IMR-90 (cell line): ENCODE measurements at regions not wholly inside any gene's neighbourhood (a gene's known extent, or its start where the extent isn't known, plus 50 kb on each side); places are given as distances from the start of the nearest gene placed in this dataset.

ENCODE experiments used
- ATAC-seq: fragments of 200-7000 bp; cut with Tn5 transposase; 2 replicates; pipeline ENCODE4 v1.9.1; 2020; ENCODE audit warnings: low read depth, mild to moderate bottlenecking, moderate library complexity
- BruUV-seq: library from RNA; stranded (reverse); fragments of 400-500 nt; replicated peaks from 2 replicates; lab custom pipeline; 2021; lab: Mats Ljungman, UMichigan
- CTCF ChIA-PET: fragments of 300-600 bp; formaldehyde crosslinking; extraction: SDS; loops from one replicate; lab custom pipeline; 2021; ENCODE audit warnings: antibody characterized with exemption; lab: Yijun Ruan, JAX
- POLR2A ChIA-PET: fragments of 300-600 bp; sonication (Branson Sonifier 250); formaldehyde crosslinking; loops from one replicate; lab custom pipeline; 2022; ENCODE audit warnings: antibody characterized with exemption; ENCODE audit not compliant: unreplicated experiment; lab: Charles Lee
- DNase-seq: peaks from one replicate; pipeline ENCODE4 v3.0.0; 2013
- H2AFZ ChIP-seq: replicated peaks from 2 replicates; pipeline ENCODE3; 2013; ENCODE audit warnings: low read length, mild to moderate bottlenecking; ENCODE audit not compliant: poor library complexity
- H2AK5ac ChIP-seq: 2 replicates; pipeline ENCODE4 v1.6.1; 2013; ENCODE audit warnings: low read depth, low read length, inconsistent platforms
- H2AK9ac ChIP-seq: replicated peaks from 2 replicates; pipeline ENCODE3; 2013; ENCODE audit warnings: mild to moderate bottlenecking, low read depth, low read length, moderate library complexity; ENCODE audit not compliant: poor library complexity
- H2BK120ac ChIP-seq: 2 replicates; pipeline ENCODE4 v1.6.1; 2013; ENCODE audit warnings: low read depth, low read length, inconsistent platforms
- H2BK15ac ChIP-seq: 3 replicates; pipeline ENCODE4 v1.6.1; 2013; ENCODE audit warnings: low read depth, low read length, inconsistent platforms
- H2BK20ac ChIP-seq: 2 replicates; pipeline ENCODE4 v1.6.1; 2013; ENCODE audit warnings: low read depth, mild to moderate bottlenecking, inconsistent platforms, low read length, moderate library complexity
- H2BK5ac ChIP-seq: 2 replicates; pipeline ENCODE4 v1.6.1; 2013; ENCODE audit warnings: mild to moderate bottlenecking, low read depth, low read length, inconsistent platforms; ENCODE audit not compliant: poor library complexity, severe bottlenecking
- H3K14ac ChIP-seq: replicated peaks from 2 replicates; pipeline ENCODE4 v1.6.1; 2013; ENCODE audit warnings: low read depth, low read length, inconsistent platforms
- H3K18ac ChIP-seq: 2 replicates; pipeline ENCODE4 v1.6.1; 2013; ENCODE audit warnings: low read depth, low read length, control low read depth
- H3K23ac ChIP-seq: 2 replicates; pipeline ENCODE4 v1.6.1; 2013; ENCODE audit warnings: low read depth, low read length, inconsistent platforms
- H3K27ac ChIP-seq: 2 replicates; pipeline ENCODE4 v1.5.1; 2013; ENCODE audit warnings: mild to moderate bottlenecking, control low read depth, low read length; ENCODE audit not compliant: insufficient read depth
- H3K27me3 ChIP-seq: 2 replicates; pipeline ENCODE4 v1.6.1; 2013; ENCODE audit warnings: low read length; ENCODE audit not compliant: control insufficient read depth, insufficient read depth
- H3K36me3 ChIP-seq: 2 replicates; pipeline ENCODE4 v1.6.1; 2013; ENCODE audit warnings: low read length, mixed read lengths; ENCODE audit not compliant: control insufficient read depth, insufficient read depth
- H3K4ac ChIP-seq: 2 replicates; pipeline ENCODE4 v1.6.1; 2013; ENCODE audit warnings: low read depth, low read length, inconsistent platforms
- H3K4me1 ChIP-seq: 2 replicates; pipeline ENCODE4 v1.6.1; 2013; ENCODE audit warnings: low read length, mixed read lengths; ENCODE audit not compliant: control insufficient read depth, insufficient read depth
- H3K4me2 ChIP-seq: 2 replicates; pipeline ENCODE4 v1.6.1; 2013; ENCODE audit warnings: low read depth, mild to moderate bottlenecking, control low read depth, low read length, moderate library complexity
- H3K4me3 ChIP-seq: 2 replicates; pipeline ENCODE4 v1.5.1; 2013; ENCODE audit warnings: low read depth, mild to moderate bottlenecking, control low read depth, low read length, moderate library complexity; ENCODE audit not compliant: insufficient read depth
- H3K56ac ChIP-seq: 2 replicates; pipeline ENCODE4 v1.6.1; 2013; ENCODE audit warnings: low read length, inconsistent platforms; ENCODE audit not compliant: insufficient read depth; ENCODE audit errors: extremely low read depth
- H3K79me1 ChIP-seq, 2 experiments: 2 replicates each; pipeline ENCODE4 v1.6.1; 2013; ENCODE audit warnings: low read length in 2 of 2, inconsistent platforms in 1 of 2, low read depth in 1 of 2
- H3K9ac ChIP-seq: 2 replicates; pipeline ENCODE4 v1.6.1; 2013; ENCODE audit warnings: low read depth, low read length, control low read depth
- H3K9me1 ChIP-seq: 2 replicates; pipeline ENCODE4 v1.6.1; 2013; ENCODE audit warnings: low read length, inconsistent platforms; ENCODE audit not compliant: insufficient read depth
- H3K9me3 ChIP-seq: 2 replicates; pipeline ENCODE4 v1.6.1; 2013; ENCODE audit warnings: low read length; ENCODE audit not compliant: control insufficient read depth, insufficient read depth
- H4K20me1 ChIP-seq: 2 replicates; pipeline ENCODE4 v1.6.1; 2013; ENCODE audit warnings: low read length, inconsistent platforms; ENCODE audit not compliant: insufficient read depth
- H4K5ac ChIP-seq: 2 replicates; pipeline ENCODE4 v1.6.1; 2013; ENCODE audit warnings: mild to moderate bottlenecking, low read depth, low read length, control low read depth
- H4K8ac ChIP-seq, 2 experiments: 2 replicates each; pipeline ENCODE4 v1.6.1; 2013; ENCODE audit warnings: low read depth in 2 of 2, low read length in 2 of 2, control low read depth in 1 of 2, inconsistent platforms in 1 of 2
- H4K91ac ChIP-seq: 2 replicates; pipeline ENCODE4 v1.6.1; 2013; ENCODE audit warnings: low read depth, low read length, inconsistent platforms; ENCODE audit not compliant: insufficient read depth
- CEBPB ChIP-seq: IDR thresholded peaks from 2 replicates; pipeline ENCODE4 v1.6.1; 2012; ENCODE audit warnings: low read depth, low read length, improper control_type of control experiment
- FOS ChIP-seq: fragments of 150-350 bp; IDR thresholded peaks from 2 replicates; pipeline ENCODE4 v1.6.1; 2016; ENCODE audit warnings: low read depth, low read length
- MAFK ChIP-seq: IDR thresholded peaks from 2 replicates; pipeline ENCODE4 v1.6.1; 2012; ENCODE audit warnings: low read depth, low read length, improper control_type of control experiment
- MAZ ChIP-seq: IDR thresholded peaks from 2 replicates; pipeline ENCODE4 v1.6.1; 2012; ENCODE audit warnings: low read depth, mild to moderate bottlenecking, low read length, improper control_type of control experiment, moderate library complexity, borderline replicate concordance
- MXI1 ChIP-seq: IDR thresholded peaks from 2 replicates; pipeline ENCODE4 v1.6.1; 2012; ENCODE audit warnings: low read depth, mild to moderate bottlenecking, low read length, moderate library complexity, borderline replicate concordance
- NFE2L2 ChIP-seq: fragments of 150-350 bp; IDR thresholded peaks from 2 replicates; pipeline ENCODE4 v1.6.1; 2016; ENCODE audit warnings: low read depth, mild to moderate bottlenecking, low read length
- POLR2A ChIP-seq: IDR thresholded peaks from 2 replicates; pipeline ENCODE4 v1.6.1; 2012; ENCODE audit warnings: mild to moderate bottlenecking, low read depth, low read length
- RFX5 ChIP-seq: IDR thresholded peaks from 2 replicates; pipeline ENCODE4 v1.8.0; 2012; ENCODE audit warnings: low read depth, mild to moderate bottlenecking, low read length, moderate library complexity
- SMC3 ChIP-seq: fragments of 150-350 bp; IDR thresholded peaks from 2 replicates; pipeline ENCODE4 v1.6.1; 2016; ENCODE audit warnings: low read depth, mild to moderate bottlenecking, antibody characterized with exemption, low read length, moderate library complexity
- WGBS, 2 experiments: methylation state at CpG; one replicate each; pipeline versions ENCODE4 v1.1.5 to v1.1.7; 2013; ENCODE audit warnings: missing lambda C conversion rate in 2 of 2; ENCODE audit not compliant: insufficient read length in 1 of 2; ENCODE audit errors: extremely low coverage in 2 of 2; 5-methylcytosine and 5-hydroxymethylcytosine counted together
- dilution Hi-C: fragments of 300-500 bp; cut with HindIII; formaldehyde crosslinking; loops from one replicate; pipeline ENCODE4 v1.14.3; 2018; ENCODE audit warnings: low sequenced_read_pairs; ENCODE audit not compliant: unreplicated experiment
- in situ Hi-C: fragments of 300-500 bp; cut with MboI; formaldehyde crosslinking; loops from 3 replicates; pipeline ENCODE4 v1.14.3; 2019; ENCODE audit warnings: low sequenced_read_pairs, inconsistent platforms, mixed read lengths
- intact Hi-C: fragments of 100-400 bp; cut with micrococcal nuclease; formaldehyde crosslinking; loops from 2 replicates; pipeline ENCODE4 v1.10.0; 2022
- TF ChIP-seq, protein P1 (sequence below): conservative IDR thresholded peaks from 2 replicates; pipeline ENCODE4 v1.5.1; 2012; ENCODE audit warnings: mild to moderate bottlenecking, low read depth, low read length, improper control_type of control experiment
- TF ChIP-seq, protein P2 (sequence below): fragments of 150-350 bp; IDR thresholded peaks from 2 replicates; pipeline ENCODE4 v1.6.1; 2016; ENCODE audit warnings: low read depth, mild to moderate bottlenecking, low read length, moderate library complexity, borderline replicate concordance
- TF ChIP-seq, protein P3 (sequence below): fragments of 150-350 bp; IDR thresholded peaks from 2 replicates; pipeline ENCODE4 v1.6.1; 2017; ENCODE audit warnings: mild to moderate bottlenecking, antibody characterized with exemption, low read length, low read depth

DNA sequence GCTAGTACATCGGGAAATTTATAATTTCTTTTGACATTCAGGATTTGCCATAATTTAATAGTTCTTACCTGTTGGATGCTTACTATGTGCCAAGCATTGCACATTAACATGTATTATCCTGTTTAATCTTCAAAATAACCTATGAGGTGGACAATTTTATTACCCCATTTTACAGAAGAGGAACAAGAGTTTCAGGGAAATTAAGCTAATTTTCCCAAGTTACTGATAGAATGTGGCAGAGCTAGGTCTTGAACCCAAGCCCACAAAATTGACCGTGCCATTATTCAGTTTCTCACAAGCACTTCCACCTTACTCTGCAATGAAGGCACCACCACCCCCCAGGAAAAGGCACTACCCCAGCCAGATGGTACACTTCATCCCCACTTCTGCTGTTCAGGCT lies 161.1 kb upstream of the PLEKHG7 start:
- in situ Hi-C loops, result no loop called here
- dilution Hi-C loops, result no loop called here
- no peak overlapping the region for H3K4me2 ChIP-seq

More for the DNA sequence above, 161.1 kb upstream of the PLEKHG7 start:
- Histone ChIP-seq H2BK5ac (no peak overlapping the region), H3K36me3 (no peaks in the 10 kb centered on the region), H2AFZ (no peak overlapping the region), H3K27me3 (no peaks in the 10 kb centered on the region), H3K4me1 (peaks cover 11% of the 10 kb centered on the region), H3K27ac (no peak overlapping the region), H3K9ac (no peak overlapping the region), H2AK5ac (no peak overlapping the region), H2AK9ac (no peak overlapping the region), H4K5ac (no peak overlapping the region), H3K14ac (no peak overlapping the region), H4K8ac (no peak overlapping the region), H3K4me3 (no peak overlapping the region), H3K56ac (no peak overlapping the region), H3K23ac (no peak overlapping the region), H3K4ac (no peak overlapping the region), H3K79me1 (no peaks in the 10 kb centered on the region), H2BK120ac (no peak overlapping the region; the same call in 1 of the 2 replicates), H3K9me3 (no peaks in the 10 kb centered on the region), H2BK20ac (no peak overlapping the region), H3K18ac (no peak overlapping the region), H3K9me1 (peaks cover 2% of the 10 kb centered on the region; the same call in 1 of the 2 replicates), H4K20me1 (no peaks in the 10 kb centered on the region), H4K91ac (no peak overlapping the region), H2BK15ac (no peak overlapping the region)
- no TSS peak for BruUV-seq
- ChIA-PET POLR2A (no interaction called here), CTCF (no interaction called here)
- DNase-seq (no peak), ATAC-seq (no peak)
- no peak for TF ChIP-seq SMC3
- TF ChIP-seq, protein P1, sequence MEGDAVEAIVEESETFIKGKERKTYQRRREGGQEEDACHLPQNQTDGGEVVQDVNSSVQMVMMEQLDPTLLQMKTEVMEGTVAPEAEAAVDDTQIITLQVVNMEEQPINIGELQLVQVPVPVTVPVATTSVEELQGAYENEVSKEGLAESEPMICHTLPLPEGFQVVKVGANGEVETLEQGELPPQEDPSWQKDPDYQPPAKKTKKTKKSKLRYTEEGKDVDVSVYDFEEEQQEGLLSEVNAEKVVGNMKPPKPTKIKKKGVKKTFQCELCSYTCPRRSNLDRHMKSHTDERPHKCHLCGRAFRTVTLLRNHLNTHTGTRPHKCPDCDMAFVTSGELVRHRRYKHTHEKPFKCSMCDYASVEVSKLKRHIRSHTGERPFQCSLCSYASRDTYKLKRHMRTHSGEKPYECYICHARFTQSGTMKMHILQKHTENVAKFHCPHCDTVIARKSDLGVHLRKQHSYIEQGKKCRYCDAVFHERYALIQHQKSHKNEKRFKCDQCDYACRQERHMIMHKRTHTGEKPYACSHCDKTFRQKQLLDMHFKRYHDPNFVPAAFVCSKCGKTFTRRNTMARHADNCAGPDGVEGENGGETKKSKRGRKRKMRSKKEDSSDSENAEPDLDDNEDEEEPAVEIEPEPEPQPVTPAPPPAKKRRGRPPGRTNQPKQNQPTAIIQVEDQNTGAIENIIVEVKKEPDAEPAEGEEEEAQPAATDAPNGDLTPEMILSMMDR, result no peak
- no peak for TF ChIP-seq RFX5
- no peak for TF ChIP-seq MAFK
- TF ChIP-seq CEBPB, result no peak
- no peak for TF ChIP-seq POLR2A
- no peak for TF ChIP-seq MAZ
- TF ChIP-seq FOS, result no peak
- TF ChIP-seq, protein P2, sequence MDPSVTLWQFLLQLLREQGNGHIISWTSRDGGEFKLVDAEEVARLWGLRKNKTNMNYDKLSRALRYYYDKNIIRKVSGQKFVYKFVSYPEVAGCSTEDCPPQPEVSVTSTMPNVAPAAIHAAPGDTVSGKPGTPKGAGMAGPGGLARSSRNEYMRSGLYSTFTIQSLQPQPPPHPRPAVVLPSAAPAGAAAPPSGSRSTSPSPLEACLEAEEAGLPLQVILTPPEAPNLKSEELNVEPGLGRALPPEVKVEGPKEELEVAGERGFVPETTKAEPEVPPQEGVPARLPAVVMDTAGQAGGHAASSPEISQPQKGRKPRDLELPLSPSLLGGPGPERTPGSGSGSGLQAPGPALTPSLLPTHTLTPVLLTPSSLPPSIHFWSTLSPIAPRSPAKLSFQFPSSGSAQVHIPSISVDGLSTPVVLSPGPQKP, result no peak
- TF ChIP-seq, protein P3, sequence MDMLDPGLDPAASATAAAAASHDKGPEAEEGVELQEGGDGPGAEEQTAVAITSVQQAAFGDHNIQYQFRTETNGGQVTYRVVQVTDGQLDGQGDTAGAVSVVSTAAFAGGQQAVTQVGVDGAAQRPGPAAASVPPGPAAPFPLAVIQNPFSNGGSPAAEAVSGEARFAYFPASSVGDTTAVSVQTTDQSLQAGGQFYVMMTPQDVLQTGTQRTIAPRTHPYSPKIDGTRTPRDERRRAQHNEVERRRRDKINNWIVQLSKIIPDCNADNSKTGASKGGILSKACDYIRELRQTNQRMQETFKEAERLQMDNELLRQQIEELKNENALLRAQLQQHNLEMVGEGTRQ, result no peak
- TF ChIP-seq MXI1, result no peak
- TF ChIP-seq NFE2L2, result no peak
- no CpG with 5 or more reads among the region's 2 CpGs for WGBS, 2 experiments
- intact Hi-C loops, result no loop called here
